Loucy (cell line): ENCODE measurements at regions not wholly inside any gene's neighbourhood (a gene's known extent, or its start where the extent isn't known, plus 50 kb on each side); places are given as distances from the start of the nearest gene placed in this dataset.

Experiments used
- H2AFZ ChIP-seq: fragments of 200-600 bp; sonication (generic); 2 replicates; pipeline ENCODE4 v1.6.0; 2016; ENCODE audit warnings: antibody characterized with exemption, mild to moderate bottlenecking, low read length, moderate library complexity
- H3F3A ChIP-seq: fragments of 200-600 bp; 2 replicates; pipeline ENCODE4 v1.6.0; 2016; ENCODE audit warnings: antibody characterized with exemption, low read depth, mild to moderate bottlenecking
- H3K27me3 ChIP-seq: fragments of 200-600 bp; sonication (generic); 2 replicates; pipeline ENCODE4 v1.6.1; 2014; ENCODE audit warnings: low read length, mild to moderate bottlenecking; ENCODE audit not compliant: insufficient read depth, poor library complexity, severe bottlenecking
- H3K36me3 ChIP-seq: fragments of 200-600 bp; sonication (generic); 2 replicates; pipeline ENCODE4 v1.6.1; 2016; ENCODE audit warnings: low read length; ENCODE audit not compliant: insufficient read depth
- H3K4me1 ChIP-seq: fragments of 200-600 bp; sonication (generic); 2 replicates; pipeline ENCODE4 v1.5.1; 2014; ENCODE audit warnings: low read length, mild to moderate bottlenecking; ENCODE audit not compliant: insufficient read depth, poor library complexity, severe bottlenecking
- H3K4me2 ChIP-seq: fragments of 200-600 bp; sonication (generic); 2 replicates; pipeline ENCODE4 v1.6.0; 2014; ENCODE audit warnings: antibody characterized with exemption, low read length, low read depth, mild to moderate bottlenecking; ENCODE audit not compliant: poor library complexity, severe bottlenecking
- H3K4me3 ChIP-seq: fragments of 200-600 bp; sonication (generic); 2 replicates; pipeline ENCODE4 v1.5.1; 2014; ENCODE audit warnings: low read length, mild to moderate bottlenecking, mixed read lengths; ENCODE audit not compliant: poor library complexity, severe bottlenecking
- H3K79me2 ChIP-seq: fragments of 200-600 bp; sonication (generic); 2 replicates; pipeline ENCODE4 v1.6.1; 2014; ENCODE audit warnings: low read length; ENCODE audit not compliant: insufficient read depth
- H3K9ac ChIP-seq: fragments of 200-600 bp; sonication (generic); 2 replicates; pipeline ENCODE4 v1.6.0; 2014; ENCODE audit warnings: mild to moderate bottlenecking, low read depth, low read length, moderate library complexity; ENCODE audit not compliant: poor library complexity, severe bottlenecking
- H3K9me2 ChIP-seq: fragments of 200-600 bp; sonication (generic); replicated peaks from 2 replicates; pipeline ENCODE4 v1.6.1; 2016; ENCODE audit warnings: low read depth, low read length, mixed read lengths
- H3K9me3 ChIP-seq: fragments of 200-600 bp; sonication (generic); 2 replicates; pipeline ENCODE4 v1.6.1; 2014; ENCODE audit warnings: mild to moderate bottlenecking, antibody characterized with exemption, low read length, low read depth; ENCODE audit not compliant: insufficient read depth
- H4K20me1 ChIP-seq: fragments of 200-600 bp; sonication (generic); 2 replicates; pipeline ENCODE4 v1.6.0; 2014; ENCODE audit warnings: antibody characterized with exemption, low read length, mild to moderate bottlenecking; ENCODE audit not compliant: insufficient read depth, poor library complexity, severe bottlenecking
- EZH2phosphoT487 ChIP-seq: fragments of 200-600 bp; IDR thresholded peaks from 2 replicates; pipeline ENCODE4 v1.6.1; 2018; ENCODE audit warnings: antibody characterized with exemption, mild to moderate bottlenecking, moderate library complexity, borderline replicate concordance
- TF ChIP-seq, protein P1 (sequence below): fragments of 200-600 bp; sonication (generic); conservative IDR thresholded peaks from 2 replicates; pipeline ENCODE4 v1.5.1; 2014; ENCODE audit warnings: mild to moderate bottlenecking, antibody characterized with exemption, low read length

GRCh38 chr16:17994027-17994426, 342.5 kb downstream of the NPIPA8 start:
- no peaks in the 10 kb centered on the region for H3K36me3 ChIP-seq
- H3K79me2 ChIP-seq, result no peaks in the 10 kb centered on the region
- H3K9me2 ChIP-seq, result no peaks in the 10 kb centered on the region
- H3K9ac ChIP-seq, result no peak overlapping the region
- H2AFZ ChIP-seq, result no peak overlapping the region
- no peak overlapping the region for H3K4me2 ChIP-seq
- TF ChIP-seq, protein P1, sequence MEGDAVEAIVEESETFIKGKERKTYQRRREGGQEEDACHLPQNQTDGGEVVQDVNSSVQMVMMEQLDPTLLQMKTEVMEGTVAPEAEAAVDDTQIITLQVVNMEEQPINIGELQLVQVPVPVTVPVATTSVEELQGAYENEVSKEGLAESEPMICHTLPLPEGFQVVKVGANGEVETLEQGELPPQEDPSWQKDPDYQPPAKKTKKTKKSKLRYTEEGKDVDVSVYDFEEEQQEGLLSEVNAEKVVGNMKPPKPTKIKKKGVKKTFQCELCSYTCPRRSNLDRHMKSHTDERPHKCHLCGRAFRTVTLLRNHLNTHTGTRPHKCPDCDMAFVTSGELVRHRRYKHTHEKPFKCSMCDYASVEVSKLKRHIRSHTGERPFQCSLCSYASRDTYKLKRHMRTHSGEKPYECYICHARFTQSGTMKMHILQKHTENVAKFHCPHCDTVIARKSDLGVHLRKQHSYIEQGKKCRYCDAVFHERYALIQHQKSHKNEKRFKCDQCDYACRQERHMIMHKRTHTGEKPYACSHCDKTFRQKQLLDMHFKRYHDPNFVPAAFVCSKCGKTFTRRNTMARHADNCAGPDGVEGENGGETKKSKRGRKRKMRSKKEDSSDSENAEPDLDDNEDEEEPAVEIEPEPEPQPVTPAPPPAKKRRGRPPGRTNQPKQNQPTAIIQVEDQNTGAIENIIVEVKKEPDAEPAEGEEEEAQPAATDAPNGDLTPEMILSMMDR, result no peak
- no peak for TF ChIP-seq EZH2phosphoT487
- H3K27me3 ChIP-seq, result no peaks in the 10 kb centered on the region
- no peaks in the 10 kb centered on the region for H3K4me1 ChIP-seq
- no peaks in the 10 kb centered on the region for H3F3A ChIP-seq
- no peaks in the 10 kb centered on the region for H4K20me1 ChIP-seq
- H3K9me3 ChIP-seq, result no peaks in the 10 kb centered on the region
- H3K4me3 ChIP-seq, result no peak overlapping the region

DNA sequence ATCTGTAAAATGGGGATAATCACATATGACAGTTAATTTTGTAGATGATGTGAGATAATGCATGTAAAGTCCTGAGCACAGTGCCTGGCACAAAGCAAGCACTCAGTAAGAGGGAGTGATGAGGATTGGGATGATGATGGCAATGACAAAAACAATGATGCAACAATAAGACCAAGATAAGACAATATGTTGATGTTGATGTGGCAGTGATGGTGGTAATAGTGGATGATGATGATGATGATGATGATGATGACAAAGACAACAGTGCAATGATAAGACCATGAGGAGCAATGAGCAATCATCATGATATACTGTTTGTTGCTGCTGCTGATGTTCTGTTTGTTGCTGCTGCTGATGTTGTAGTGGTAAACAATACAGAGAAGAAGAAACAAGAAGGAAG, 344.1 kb downstream of the NPIPA8 start:
- Histone ChIP-seq H3K36me3 (no peaks in the 10 kb centered on the region), H3K4me2 (no peak overlapping the region), H3K9ac (no peak overlapping the region), H4K20me1 (no peaks in the 10 kb centered on the region), H3K9me2 (no peaks in the 10 kb centered on the region), H3K4me1 (no peaks in the 10 kb centered on the region), H2AFZ (no peak overlapping the region), H3K79me2 (no peaks in the 10 kb centered on the region), H3K9me3 (no peaks in the 10 kb centered on the region), H3K27me3 (no peaks in the 10 kb centered on the region), H3K4me3 (no peak overlapping the region), H3F3A (no peaks in the 10 kb centered on the region)
- TF ChIP-seq EZH2phosphoT487, result no peak

GRCh38 chr16:17989255-17989654, 347.3 kb downstream of the NPIPA8 start:
- Histone ChIP-seq H3K27me3 (no peaks in the 10 kb centered on the region), H3K9me3 (no peaks in the 10 kb centered on the region; the same call in 1 of the 2 replicates)

DNA sequence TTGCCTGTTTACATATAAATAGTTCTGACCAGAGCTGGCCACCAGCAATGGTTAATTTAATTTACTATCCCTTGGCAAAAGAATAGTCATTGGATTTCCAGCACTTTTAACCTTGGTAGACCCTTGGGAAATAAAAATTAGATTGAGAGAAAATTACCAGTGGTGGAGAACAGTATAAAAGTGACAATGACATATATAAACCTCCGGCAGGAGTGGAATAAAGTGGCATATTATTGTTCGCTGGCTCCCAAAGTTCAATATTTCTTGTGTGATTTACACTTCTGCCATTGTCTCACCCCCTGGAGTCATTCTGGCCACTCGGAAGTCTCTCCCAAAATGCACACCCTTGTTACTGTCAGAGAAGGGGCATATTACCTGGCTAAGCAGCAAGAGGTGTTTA, 347.7 kb downstream of the NPIPA8 start:
- H3K9me3 ChIP-seq, result no peaks in the 10 kb centered on the region; the same call in 1 of the 2 replicates
- no peaks in the 10 kb centered on the region for H3K36me3 ChIP-seq
- H3K27me3 ChIP-seq, result no peaks in the 10 kb centered on the region
- TF ChIP-seq EZH2phosphoT487, result no peak
- TF ChIP-seq, protein P1, result no peak
- no peaks in the 10 kb centered on the region for H3K9me2 ChIP-seq
- H3F3A ChIP-seq, result no peaks in the 10 kb centered on the region
- H4K20me1 ChIP-seq, result no peaks in the 10 kb centered on the region
- no peak overlapping the region for H3K4me2 ChIP-seq
- H3K79me2 ChIP-seq, result no peaks in the 10 kb centered on the region
- H3K9ac ChIP-seq, result no peak overlapping the region
- no peaks in the 10 kb centered on the region for H3K4me1 ChIP-seq
- no peak overlapping the region for H2AFZ ChIP-seq
- H3K4me3 ChIP-seq, result no peak overlapping the region

More at GRCh38 chr16:17989255-17989654, 347.3 kb downstream of the NPIPA8 start:
- TF ChIP-seq EZH2phosphoT487, result no peak
- TF ChIP-seq, protein P1, result no peak
- no peaks in the 10 kb centered on the region for H3F3A ChIP-seq
- H3K4me1 ChIP-seq, result no peaks in the 10 kb centered on the region
- no peak overlapping the region for H3K4me2 ChIP-seq
- no peaks in the 10 kb centered on the region for H3K79me2 ChIP-seq
- no peaks in the 10 kb centered on the region for H3K9me2 ChIP-seq
- no peak overlapping the region for H3K9ac ChIP-seq
- no peak overlapping the region for H2AFZ ChIP-seq
- H4K20me1 ChIP-seq, result no peaks in the 10 kb centered on the region
- H3K36me3 ChIP-seq, result no peaks in the 10 kb centered on the region
- H3K4me3 ChIP-seq, result no peak overlapping the region
